SK-N-DZ (cell line): ENCODE measurements at regions not wholly inside any gene's neighbourhood (a gene's known extent, or its start where the extent isn't known, plus 50 kb on each side); places are given as distances from the start of the nearest gene placed in this dataset.

Experiments used
- DNase-seq: peaks from one replicate; pipeline ENCODE4 v3.0.0-alpha.2; 2015; ENCODE audit warnings: low spot score

DNA sequence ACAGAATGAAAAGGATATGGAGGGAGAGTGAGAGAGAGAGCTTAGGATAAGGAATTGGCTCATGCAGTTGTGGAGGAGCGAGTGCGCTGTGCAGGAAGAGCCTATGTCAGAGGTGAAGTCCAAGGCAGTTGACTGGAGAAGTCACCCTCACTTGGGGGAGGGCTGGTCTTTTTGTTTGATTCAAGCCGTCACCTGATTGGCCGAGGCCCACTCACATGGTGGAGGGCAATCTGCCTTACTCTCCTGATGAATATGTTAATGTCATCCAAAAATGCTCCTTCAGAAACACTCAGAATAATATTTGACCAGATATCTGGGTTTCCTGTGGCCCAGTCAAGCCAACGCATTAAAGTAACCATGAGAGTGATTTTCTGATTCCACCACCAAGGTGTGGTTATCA is 131.7 kb downstream of the KATNIP start:
- no peak for DNase-seq

GRCh38 chr16:27684047-27684446 is 134.1 kb downstream of the KATNIP start:
- DNase-seq: no peak

GRCh38 chr16:27685807-27686206 is 135.9 kb downstream of the KATNIP start:
- no peak for DNase-seq

GRCh38 chr16:27686926-27687325 is 137.0 kb downstream of the KATNIP start:
- DNase-seq: no peak

DNA sequence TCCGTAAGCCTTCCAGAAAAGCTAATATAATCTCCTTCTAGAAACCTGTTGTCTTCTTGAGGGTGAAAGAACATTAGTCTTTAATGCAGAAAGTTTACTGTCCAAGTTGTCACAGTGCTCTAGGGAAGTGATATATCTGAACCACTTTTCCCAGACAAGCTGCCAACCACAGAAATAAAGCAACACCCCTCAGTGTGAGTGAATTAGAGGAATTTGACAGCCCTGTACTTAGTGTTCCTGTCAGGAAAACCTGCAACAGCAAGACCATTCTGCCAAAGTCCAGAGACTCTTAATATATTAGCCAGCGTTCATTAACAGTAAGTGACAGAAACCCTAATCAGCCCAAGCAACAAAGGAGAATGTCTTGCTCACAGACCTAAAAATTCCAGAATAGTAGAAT is 137.7 kb downstream of the KATNIP start:
- no peak for DNase-seq

- DNase-seq: no peak
These were observed 139.8 kb downstream of the KATNIP start for GRCh38 chr16:27689711-27690110.

DNA sequence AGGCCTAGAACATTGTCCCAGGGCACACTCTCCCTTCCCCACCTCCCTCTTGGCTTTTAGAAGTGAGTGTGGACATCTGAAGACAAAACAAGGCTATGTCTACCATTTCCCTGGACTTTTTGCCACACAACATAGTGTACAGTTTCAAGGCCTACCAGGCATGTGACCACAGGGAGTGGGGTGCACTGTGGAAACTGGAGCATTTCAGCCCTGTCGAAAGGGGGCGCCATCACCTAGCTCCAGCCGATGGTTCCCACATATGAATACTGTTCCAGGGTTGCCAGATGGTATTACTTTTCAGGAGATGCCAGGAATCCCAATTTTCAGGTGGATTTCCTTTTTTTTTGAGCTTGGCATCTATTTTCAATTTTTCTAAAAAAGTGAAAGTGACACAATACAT is 140.7 kb downstream of the KATNIP start:
- no peak for DNase-seq

DNA sequence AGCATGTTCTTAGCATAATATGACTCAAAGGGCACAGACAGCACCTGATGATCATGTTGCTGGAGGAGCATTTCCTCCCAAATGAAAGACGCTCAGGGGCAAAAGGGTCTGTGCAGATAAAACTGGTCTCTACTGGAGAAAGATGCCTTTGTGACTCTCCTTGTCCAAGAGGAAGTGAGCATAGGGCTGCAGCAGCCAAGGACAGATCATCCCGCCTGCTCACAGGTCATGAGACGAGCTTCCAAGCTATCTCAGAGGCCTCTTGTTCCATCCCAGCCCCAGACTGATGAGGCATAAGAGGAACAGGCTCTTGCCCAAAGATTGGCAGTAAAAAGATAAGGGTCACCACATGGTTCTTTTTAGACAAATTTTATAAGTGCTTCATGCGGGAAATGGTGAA is 141.8 kb downstream of the KATNIP start:
- no peak for DNase-seq

- no peak for DNase-seq
These were observed 142.6 kb downstream of the KATNIP start for GRCh38 chr16:27692576-27692975.

- DNase-seq: no peak
These were observed 145.2 kb downstream of the KATNIP start for GRCh38 chr16:27695161-27695560.

GRCh38 chr16:27698266-27698665 is 148.3 kb downstream of the KATNIP start:
- no peak for DNase-seq

GRCh38 chr16:27698746-27699145 is 148.8 kb downstream of the KATNIP start:
- no peak for DNase-seq

DNA sequence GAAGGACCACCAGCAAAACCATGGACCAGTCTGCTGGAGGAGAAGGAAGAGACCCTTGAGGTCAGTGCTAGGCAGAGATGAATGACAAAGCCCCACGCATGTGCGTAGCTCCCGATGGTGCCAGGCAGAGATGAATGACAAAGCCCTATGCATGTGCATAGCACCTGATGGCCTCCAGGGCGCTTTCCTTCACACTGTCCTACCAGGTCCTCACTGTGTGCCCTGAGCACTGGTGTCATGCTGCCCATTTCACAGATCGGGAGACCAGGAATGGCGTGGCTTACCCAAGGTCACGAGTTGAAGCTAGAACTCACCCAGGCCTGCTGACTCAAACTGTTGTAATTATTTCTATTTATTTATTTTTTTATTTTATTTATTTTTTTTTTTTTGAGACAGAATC is 149.6 kb downstream of the KATNIP start:
- no peak for DNase-seq

GRCh38 chr16:27700304-27700995 is 150.5 kb downstream of the KATNIP start:
- DNase-seq: no peak

GRCh38 chr16:27701381-27701780 is 151.4 kb downstream of the KATNIP start:
- DNase-seq: no peak

DNA sequence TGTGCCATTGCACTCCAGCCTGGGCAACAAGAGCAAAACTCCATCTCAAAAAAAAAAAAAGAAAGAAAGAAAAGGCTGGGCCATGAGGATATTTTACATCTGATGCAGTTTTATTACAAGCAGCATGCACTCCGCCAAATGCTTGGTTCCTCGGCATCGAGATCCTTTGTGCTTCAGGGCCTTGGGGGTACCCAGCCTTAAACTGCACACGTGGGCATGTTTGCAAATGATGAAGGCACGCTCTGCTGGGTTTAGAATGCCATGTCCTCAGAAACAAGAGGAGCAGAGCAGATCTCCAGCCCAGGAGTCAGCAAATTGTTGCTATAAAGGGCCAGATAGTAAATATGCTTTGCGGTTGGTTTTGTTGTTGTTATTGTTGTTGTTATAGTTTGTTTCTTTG is 153.2 kb downstream of the KATNIP start:
- DNase-seq: no peak

GRCh38 chr16:27703545-27703944 is 153.6 kb downstream of the KATNIP start:
- no peak for DNase-seq

DNA sequence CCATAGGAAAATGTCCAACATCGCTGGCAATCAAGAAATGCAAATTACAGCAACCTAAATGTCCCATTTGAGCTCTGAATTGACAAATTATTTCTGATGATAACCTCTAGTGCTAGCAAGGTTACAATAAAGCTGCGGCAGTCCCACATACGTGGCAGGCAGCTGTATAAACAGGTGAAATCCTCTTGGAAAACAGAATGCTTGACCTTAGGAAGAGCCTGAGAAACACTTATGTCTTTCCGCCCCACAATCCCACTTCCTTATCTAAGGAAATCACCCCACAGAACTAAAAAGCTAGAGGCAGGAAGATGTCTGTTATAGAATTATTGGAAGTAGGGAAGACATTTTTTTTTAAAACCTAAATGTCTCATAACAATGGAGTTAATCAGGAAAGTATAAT is 154.3 kb downstream of the KATNIP start:
- no peak for DNase-seq

DNA sequence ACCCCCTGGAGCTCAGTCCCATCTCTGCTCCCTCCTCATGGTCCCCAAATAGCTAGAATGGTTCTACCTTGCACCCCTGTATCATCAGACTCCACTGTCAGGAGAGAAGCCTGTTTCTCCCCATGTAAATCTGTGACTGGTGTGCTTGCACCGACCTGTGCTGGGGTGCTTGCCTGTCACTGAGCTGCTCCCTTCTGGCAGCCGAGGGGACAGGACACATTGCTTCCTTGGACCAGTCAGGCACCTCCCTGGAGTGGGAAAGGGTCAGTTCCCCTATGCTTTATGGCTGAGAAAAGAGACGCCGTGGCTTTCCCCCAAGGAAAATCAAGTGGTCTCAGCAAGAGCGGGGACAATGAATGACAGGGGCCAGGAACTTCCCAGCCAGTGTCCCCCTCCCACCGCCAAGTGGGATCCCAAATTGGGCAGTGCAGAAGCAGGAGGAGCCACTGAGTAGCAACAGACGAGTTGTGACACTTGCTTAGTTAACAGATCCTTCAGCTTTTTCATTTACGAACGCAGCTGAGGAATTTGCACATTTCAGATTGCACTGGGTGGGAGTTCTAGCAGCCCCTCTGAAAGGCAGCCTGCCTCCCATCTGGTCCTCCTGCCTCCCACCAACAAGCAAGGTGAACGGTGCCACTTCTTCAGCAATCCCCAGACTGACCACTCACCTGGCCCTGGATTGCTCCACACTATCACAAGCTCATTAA is 156.4 kb downstream of the KATNIP start:
- DNase-seq: no peak

DNA sequence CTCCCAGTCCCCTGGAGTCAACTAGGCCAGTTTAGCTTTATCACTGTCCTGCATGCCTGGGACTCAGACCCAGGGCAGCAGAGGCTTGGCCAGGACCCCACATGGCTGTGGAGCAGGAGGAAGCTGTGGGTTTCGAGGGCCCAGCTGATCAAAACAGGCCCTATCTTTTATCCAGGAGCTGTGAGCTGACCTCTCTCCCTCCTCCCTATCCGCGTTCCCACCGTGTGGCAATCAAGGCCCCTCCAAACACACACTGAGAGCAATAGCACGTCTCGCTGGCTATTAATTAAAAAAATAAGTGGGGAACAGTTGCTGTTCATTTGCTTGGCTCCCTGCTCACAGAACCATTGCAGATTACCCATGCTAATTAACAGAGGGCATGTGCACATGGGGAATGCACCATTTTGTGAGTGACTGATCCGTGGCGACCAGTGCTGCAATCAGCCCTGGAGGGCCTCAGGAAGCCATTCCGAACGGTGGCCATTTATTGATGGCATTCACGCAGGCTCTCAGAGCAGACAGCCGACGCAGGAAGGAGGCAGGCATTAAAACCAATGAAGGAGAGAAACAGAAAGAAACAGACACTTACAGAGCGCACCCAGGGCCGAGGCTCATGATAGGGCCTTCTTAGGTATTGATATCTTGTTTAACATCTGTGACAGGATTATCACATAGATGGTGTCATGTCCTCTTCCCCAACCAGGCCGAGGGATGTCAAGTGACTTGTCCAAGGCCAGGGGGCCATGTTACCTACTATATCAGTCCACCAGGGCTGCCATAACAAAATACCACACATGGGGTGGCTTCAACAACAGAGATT is 157.1 kb downstream of the KATNIP start:
- no peak for DNase-seq

GRCh38 chr16:27708651-27709050 is 158.7 kb downstream of the KATNIP start:
- no peak for DNase-seq

- DNase-seq: no peak
These were observed 162.3 kb downstream of the KATNIP start for GRCh38 chr16:27712251-27712711.
